Fibroblast of skin of abdomen (primary cell): ENCODE measurements at regions not wholly inside any gene's neighbourhood (a gene's known extent, or its start where the extent isn't known, plus 50 kb on each side); places are given as distances from the start of the nearest gene placed in this dataset.
A peak's percentile ranks its signal among the peaks of the same experiment; 100 is the strongest.
"Not testable (repeated sequence)": the region's sequence is repeated elsewhere in the genome, so short reads cannot be mapped to it uniquely, and the experiment has no call there.

Experiments used
- DNase-seq: peaks from one replicate; pipeline ENCODE4 v3.0.0-alpha.2; 2013

GRCh38 chr4:170248576-170248975, 158.8 kb upstream of the AADAT start:
- peak; percentile 37 for DNase-seq

DNA sequence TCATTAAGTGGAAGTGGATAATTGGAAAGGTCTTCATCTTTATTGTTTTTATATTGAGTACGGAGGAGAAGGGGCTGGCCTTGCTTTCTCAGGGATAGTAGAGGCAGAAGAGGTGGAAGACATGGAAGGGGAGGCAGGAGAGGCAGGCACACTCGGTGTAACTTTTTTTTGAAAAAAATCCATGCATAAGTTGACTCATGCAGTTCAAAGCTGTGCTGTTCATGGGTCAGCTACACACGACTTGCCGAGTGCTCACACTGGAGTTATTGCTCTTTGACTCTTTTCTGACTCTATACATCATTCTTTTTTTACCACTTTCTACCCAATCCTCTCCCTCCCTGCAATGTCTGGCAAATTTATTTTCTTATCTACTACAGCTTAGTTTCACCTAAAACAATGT, 158.3 kb upstream of the AADAT start:
- DNase-seq, result peak; percentile 12

GRCh38 chr4:170247596-170247995, 157.8 kb upstream of the AADAT start:
- DNase-seq, result no peak

- peak; percentile 67 for DNase-seq
Observed at GRCh38 chr4:170243662-170244288, 154.0 kb upstream of the AADAT start.

GRCh38 chr4:170242471-170242870, 152.7 kb upstream of the AADAT start:
- peak; percentile 69 for DNase-seq

GRCh38 chr4:170234800-170235199, 145.0 kb upstream of the AADAT start:
- no peak for DNase-seq

DNA sequence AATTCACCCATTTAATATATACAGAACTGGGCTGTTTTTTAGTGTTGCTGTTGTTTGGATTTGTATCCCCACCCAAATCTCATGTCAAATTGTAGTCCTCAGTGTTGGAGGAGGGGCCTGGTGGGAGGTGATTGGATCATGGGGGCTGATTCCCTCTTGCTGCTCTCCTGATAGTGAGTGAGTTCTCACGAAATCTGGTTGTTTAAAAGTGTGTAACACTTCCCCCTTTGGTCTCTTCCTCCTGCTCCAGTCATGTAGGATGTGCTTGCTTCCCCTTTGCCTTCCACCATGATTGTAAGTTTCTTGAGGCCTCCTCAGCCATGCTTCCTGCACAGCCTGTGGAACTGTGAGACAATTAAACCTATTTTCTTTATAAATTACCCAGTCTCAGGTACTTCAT, 141.6 kb upstream of the AADAT start:
- DNase-seq, result no peak

DNA sequence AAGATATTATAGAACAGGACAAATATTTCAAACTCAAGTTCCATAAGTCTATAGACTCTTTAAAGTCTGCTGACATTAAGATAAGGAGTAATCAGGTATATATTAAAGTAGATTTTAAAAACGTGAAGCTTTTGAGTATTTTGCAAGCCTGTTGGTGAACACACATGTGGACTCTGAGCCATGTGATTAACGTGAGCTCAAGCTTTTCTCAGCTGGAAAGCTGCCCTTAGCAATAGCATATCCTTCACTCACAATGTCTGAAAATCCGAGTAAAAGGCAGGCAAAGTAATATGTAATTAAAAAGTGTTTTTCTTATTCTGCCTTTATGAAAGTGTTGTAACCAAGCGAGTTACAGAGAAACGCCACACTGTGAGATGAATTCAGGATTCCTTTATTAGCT, 140.5 kb upstream of the AADAT start:
- no peak for DNase-seq

DNA sequence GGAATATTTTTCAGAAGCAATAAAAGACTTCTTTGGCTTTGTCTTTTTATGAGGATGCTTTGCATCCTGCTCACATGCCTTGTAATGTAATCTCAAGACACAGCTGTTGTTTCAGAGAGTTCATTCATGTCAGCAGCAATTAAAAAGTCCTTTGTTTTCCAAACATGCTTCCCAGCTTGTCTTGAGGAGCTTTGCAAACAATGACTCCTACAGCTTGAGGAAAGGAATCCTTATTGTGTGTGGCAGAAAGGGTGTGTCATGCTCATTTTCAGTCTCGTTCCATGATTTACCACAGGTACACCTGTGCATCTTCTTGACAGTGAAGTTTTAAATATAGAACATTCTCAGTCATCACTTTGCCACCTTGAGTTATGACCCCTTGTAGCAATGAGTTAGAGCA, 139.2 kb upstream of the AADAT start:
- DNase-seq, result no peak

- DNase-seq, result no peak
Observed at GRCh38 chr4:170227928-170228327, 138.2 kb upstream of the AADAT start.

GRCh38 chr4:170226288-170226687, 136.5 kb upstream of the AADAT start:
- DNase-seq, result no peak

GRCh38 chr4:170214731-170215130, 125.0 kb upstream of the AADAT start:
- DNase-seq, result no peak

- DNase-seq, result no peak
Observed at GRCh38 chr4:170214101-170214500, 124.3 kb upstream of the AADAT start.

GRCh38 chr4:170202721-170203120, 113.0 kb upstream of the AADAT start:
- DNase-seq, result no peak

- peak; percentile 2 for DNase-seq
Observed at GRCh38 chr4:170198747-170199146, 109.0 kb upstream of the AADAT start.

DNA sequence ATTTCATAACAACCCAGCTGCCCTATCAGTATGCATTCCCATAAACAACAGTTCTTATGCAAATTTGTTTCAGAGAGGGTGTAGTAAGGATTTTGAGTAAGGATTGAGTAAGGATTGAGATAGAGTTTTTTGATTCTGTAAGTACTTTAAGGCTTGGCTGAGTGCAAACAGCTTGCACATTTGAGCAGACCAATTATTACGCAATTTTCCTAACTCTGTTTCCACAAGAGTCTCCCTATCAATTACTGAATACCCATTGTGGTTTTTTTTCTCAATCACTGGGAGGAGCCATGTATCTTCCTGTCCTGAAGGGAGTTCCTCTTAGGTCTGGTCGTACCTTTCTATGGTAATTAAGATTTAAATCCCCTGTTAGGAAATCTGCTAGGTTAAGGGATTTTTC, 105.0 kb upstream of the AADAT start:
- not testable (repeated sequence) for DNase-seq

GRCh38 chr4:170193496-170193895, 103.7 kb upstream of the AADAT start:
- no peak for DNase-seq

DNA sequence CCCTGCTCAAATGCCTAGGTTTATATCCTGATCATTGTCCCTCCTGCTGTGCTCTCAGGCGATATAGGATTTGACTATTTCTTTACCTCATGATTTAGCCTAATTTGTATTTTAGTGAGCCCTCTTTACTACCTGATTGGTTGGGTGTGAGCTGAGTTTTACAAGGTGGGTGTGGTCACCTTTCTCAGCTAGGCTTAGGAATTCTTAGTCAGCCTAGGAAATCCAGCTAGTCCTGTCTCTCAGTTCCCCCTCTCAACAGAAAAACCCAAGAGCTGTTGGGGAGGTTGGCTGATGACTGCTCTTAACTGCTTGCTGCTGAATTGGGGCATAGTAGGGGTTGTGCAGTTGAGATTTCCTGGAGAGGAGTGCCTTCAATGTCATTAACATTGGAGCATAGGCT, 100.5 kb upstream of the AADAT start:
- no peak for DNase-seq

GRCh38 chr4:170170861-170171260, 81.1 kb upstream of the AADAT start:
- no peak for DNase-seq

- DNase-seq, result no peak
Observed at GRCh38 chr4:170169699-170170098, 79.9 kb upstream of the AADAT start.

- DNase-seq, result no peak
Observed at GRCh38 chr4:170167678-170168077, 77.9 kb upstream of the AADAT start.

GRCh38 chr4:170166193-170166592, 76.4 kb upstream of the AADAT start:
- not testable (repeated sequence) for DNase-seq

- DNase-seq, result no peak
Observed at GRCh38 chr4:170162416-170162815, 72.7 kb upstream of the AADAT start.

- no peak for DNase-seq
Observed at GRCh38 chr4:170157670-170158069, 67.9 kb upstream of the AADAT start.

DNA sequence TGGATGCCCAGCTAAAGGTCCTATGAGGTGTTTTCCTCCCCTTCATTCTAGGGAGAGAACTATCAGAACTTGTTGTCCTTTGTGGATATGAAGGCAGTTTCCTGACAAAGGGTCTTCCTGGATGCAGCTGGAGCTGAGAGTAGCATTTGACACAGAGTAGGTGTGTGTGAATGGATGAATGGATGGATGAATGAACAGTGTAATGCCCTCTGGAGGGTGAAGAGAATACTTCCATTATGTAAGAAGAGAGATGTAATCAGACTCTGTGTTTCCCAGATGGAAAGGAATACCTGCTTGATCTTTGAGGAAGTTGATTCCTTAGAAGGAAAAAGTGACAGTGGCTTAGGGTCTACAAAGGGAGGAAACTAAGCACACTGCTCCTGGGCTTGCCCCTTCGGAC, 55.4 kb upstream of the AADAT start:
- DNase-seq, result no peak
